Breast epithelium (tissue), 4 donors: ENCODE measurements at regions not wholly inside any gene's neighbourhood (a gene's known extent, or its start where the extent isn't known, plus 50 kb on each side); places are given as distances from the start of the nearest gene placed in this dataset.

Experiments
- DNase-seq, 2 donors: peaks; one replicate each; pipeline ENCODE4 v3.0.0-alpha.2; 2019; ENCODE audit warnings: low spot score in 2 of 2
- H3K27ac ChIP-seq, 2 donors: fragments of 200-600 bp; sonication (generic) in 1 of 2; one replicate each; pipeline ENCODE4 v1.5.1; 2016 to 2019; ENCODE audit warnings: mild to moderate bottlenecking in 1 of 2
- H3K27me3 ChIP-seq, 2 donors: fragments of 200-600 bp; sonication (generic) in 1 of 2; one replicate each; pipeline versions ENCODE4 v1.5.1 to v1.6.0; 2017 to 2019; ENCODE audit warnings: control low read depth in 1 of 2, mild to moderate bottlenecking in 1 of 2
- H3K36me3 ChIP-seq: fragments of 200-600 bp; one replicate; pipeline ENCODE4 v1.5.1; 2019
- H3K4me1 ChIP-seq, 2 donors: fragments of 200-600 bp; sonication (generic); one replicate each; pipeline ENCODE4 v1.5.1; 2016 to 2019; ENCODE audit warnings: control low read depth in 1 of 2
- H3K4me3 ChIP-seq, 3 donors: fragments of 200-600 bp; sonication (generic); 1 replicate in 2 of 3; 2 replicates in 1 of 3; pipeline ENCODE4 v1.5.1; 2016 to 2019; ENCODE audit warnings: mild to moderate bottlenecking in 3 of 3, moderate library complexity in 2 of 3
- H3K9me3 ChIP-seq, 2 donors: fragments of 200-600 bp; sonication (generic) in 1 of 2; one replicate each; pipeline ENCODE4 v1.5.1; 2016 to 2019; ENCODE audit warnings: control low read depth in 1 of 2
- CTCF ChIP-seq, 3 donors: fragments of 450-650 bp; IDR thresholded peaks; one replicate each; pipeline ENCODE4 v1.5.1; 2016 to 2017; ENCODE audit warnings: antibody characterized with exemption in 3 of 3, mild to moderate bottlenecking in 3 of 3, moderate library complexity in 3 of 3
- POLR2A ChIP-seq: fragments of 450-650 bp; IDR thresholded peaks from one replicate; pipeline ENCODE4 v1.6.1; 2016; ENCODE audit warnings: antibody characterized with exemption, mild to moderate bottlenecking, moderate library complexity
- POLR2AphosphoS5 ChIP-seq, 3 donors: sonication (generic); formaldehyde crosslinking; IDR thresholded peaks; one replicate each; pipeline ENCODE4 v1.6.1; 2017; ENCODE audit warnings: antibody characterized with exemption in 3 of 3
- intact Hi-C: fragments of 100-400 bp; cut with DNase I; formaldehyde crosslinking; loops from one replicate; pipeline ENCODE4 v1.15.1; 2023; ENCODE audit warnings: low total_unique reads

GRCh38 chr17:62167076-62167475 lies 102.0 kb upstream of the MED13 start:
- intact Hi-C loops: no loop called here
- TF ChIP-seq POLR2A: no peak
- no peak for TF ChIP-seq CTCF (IDR thresholded peaks at IDR 0.05)
- no peak for TF ChIP-seq POLR2AphosphoS5 (IDR thresholded peaks at IDR 0.05)
- Histone ChIP-seq H3K27me3 (no peaks in the 10 kb centered on the region), H3K36me3 (no peaks in the 10 kb centered on the region), H3K27ac (no peak overlapping the region), H3K4me1 (no peaks in the 10 kb centered on the region), H3K9me3 (no peaks in the 10 kb centered on the region), H3K4me3 (no peak overlapping the region)
- no peak for DNase-seq

GRCh38 chr17:62164747-62165722 lies 100.0 kb upstream of the MED13 start:
- intact Hi-C loops: no loop called here
- Histone ChIP-seq H3K36me3 (no peaks in the 10 kb centered on the region), H3K4me3 (no peak overlapping the region), H3K9me3 (no peaks in the 10 kb centered on the region), H3K4me1 (no peaks in the 10 kb centered on the region), H3K27me3 (no peaks in the 10 kb centered on the region), H3K27ac (no peak overlapping the region)
- no peak for DNase-seq
- TF ChIP-seq POLR2A (no peak), POLR2AphosphoS5 (IDR thresholded peaks at IDR 0.05) (no peak), CTCF (IDR thresholded peaks at IDR 0.05) (no peak)

GRCh38 chr17:62163847-62164246 lies 98.8 kb upstream of the MED13 start:
- Histone ChIP-seq H3K36me3 (no peaks in the 10 kb centered on the region), H3K4me1 (no peaks in the 10 kb centered on the region), H3K27ac (no peak overlapping the region), H3K27me3 (no peaks in the 10 kb centered on the region), H3K9me3 (no peaks in the 10 kb centered on the region), H3K4me3 (no peak overlapping the region)
- TF ChIP-seq CTCF (IDR thresholded peaks at IDR 0.05) (no peak), POLR2AphosphoS5 (IDR thresholded peaks at IDR 0.05) (no peak), POLR2A (no peak)
- intact Hi-C loops: no loop called here
- DNase-seq: no peak

- H3K27me3 ChIP-seq: no peaks in the 10 kb centered on the region
- H3K27ac ChIP-seq: no peak overlapping the region
- no peaks in the 10 kb centered on the region for H3K4me1 ChIP-seq
- no peak for TF ChIP-seq CTCF (IDR thresholded peaks at IDR 0.05)
- no peak for TF ChIP-seq POLR2A
- TF ChIP-seq POLR2AphosphoS5 (IDR thresholded peaks at IDR 0.05): no peak
- H3K4me3 ChIP-seq: no peak overlapping the region
- intact Hi-C loops: no loop called here
- no peaks in the 10 kb centered on the region for H3K9me3 ChIP-seq
- DNase-seq: no peak
- no peaks in the 10 kb centered on the region for H3K36me3 ChIP-seq
Measured at GRCh38 chr17:62162898-62163297, 97.8 kb upstream of the MED13 start.

- TF ChIP-seq CTCF (IDR thresholded peaks at IDR 0.05) (no peak), POLR2A (no peak), POLR2AphosphoS5 (IDR thresholded peaks at IDR 0.05) (no peak)
- intact Hi-C loops: no loop called here
- Histone ChIP-seq H3K36me3 (no peaks in the 10 kb centered on the region), H3K4me1 (no peaks in the 10 kb centered on the region), H3K9me3 (no peaks in the 10 kb centered on the region), H3K27me3 (no peaks in the 10 kb centered on the region), H3K27ac (no peak overlapping the region), H3K4me3 (no peak overlapping the region)
- DNase-seq: no peak
Measured at GRCh38 chr17:62161405-62162148, 96.5 kb upstream of the MED13 start.
